Testis (tissue), 2 donors: ENCODE measurements at regions not wholly inside any gene's neighbourhood (a gene's known extent, or its start where the extent isn't known, plus 50 kb on each side); places are given as distances from the start of the nearest gene placed in this dataset.

ENCODE experiments used
- POLR2A ChIP-seq: fragments of 450-650 bp; IDR thresholded peaks from one replicate; pipeline ENCODE4 v1.6.1; 2017; ENCODE audit warnings: antibody characterized with exemption, mild to moderate bottlenecking, moderate library complexity
- TF ChIP-seq, protein P1 (sequence below), 3 experiments: fragments of 450-650 bp in 2 of 3; fragments of 200-600 bp in 1 of 3; sonication (generic) in 1 of 3; IDR thresholded peaks; one replicate each; pipeline ENCODE4 v1.5.1; 2016 to 2019; ENCODE audit warnings: antibody characterized with exemption in 3 of 3, mild to moderate bottlenecking in 2 of 3, moderate library complexity in 1 of 3

DNA sequence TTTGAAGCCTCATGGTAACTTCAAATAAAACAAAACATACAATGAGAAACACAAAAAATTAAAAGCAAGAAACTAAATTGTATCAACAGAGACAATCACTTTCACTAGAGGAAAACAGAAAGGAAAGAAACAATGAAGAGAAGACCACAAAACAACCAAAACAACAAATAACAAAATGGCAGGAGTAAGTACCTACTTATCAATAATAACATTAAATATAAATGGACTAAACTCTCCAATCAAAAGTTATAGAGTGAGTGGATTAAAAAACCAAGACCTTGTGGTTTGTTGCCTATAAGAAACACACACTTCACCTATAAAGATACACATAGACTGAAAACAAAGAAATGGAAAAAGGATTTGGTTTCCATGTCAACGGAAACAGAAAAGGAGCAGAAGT, 830.1 kb upstream of the TMEFF2 start:
- TF ChIP-seq POLR2A = no peak
- TF ChIP-seq, protein P1, sequence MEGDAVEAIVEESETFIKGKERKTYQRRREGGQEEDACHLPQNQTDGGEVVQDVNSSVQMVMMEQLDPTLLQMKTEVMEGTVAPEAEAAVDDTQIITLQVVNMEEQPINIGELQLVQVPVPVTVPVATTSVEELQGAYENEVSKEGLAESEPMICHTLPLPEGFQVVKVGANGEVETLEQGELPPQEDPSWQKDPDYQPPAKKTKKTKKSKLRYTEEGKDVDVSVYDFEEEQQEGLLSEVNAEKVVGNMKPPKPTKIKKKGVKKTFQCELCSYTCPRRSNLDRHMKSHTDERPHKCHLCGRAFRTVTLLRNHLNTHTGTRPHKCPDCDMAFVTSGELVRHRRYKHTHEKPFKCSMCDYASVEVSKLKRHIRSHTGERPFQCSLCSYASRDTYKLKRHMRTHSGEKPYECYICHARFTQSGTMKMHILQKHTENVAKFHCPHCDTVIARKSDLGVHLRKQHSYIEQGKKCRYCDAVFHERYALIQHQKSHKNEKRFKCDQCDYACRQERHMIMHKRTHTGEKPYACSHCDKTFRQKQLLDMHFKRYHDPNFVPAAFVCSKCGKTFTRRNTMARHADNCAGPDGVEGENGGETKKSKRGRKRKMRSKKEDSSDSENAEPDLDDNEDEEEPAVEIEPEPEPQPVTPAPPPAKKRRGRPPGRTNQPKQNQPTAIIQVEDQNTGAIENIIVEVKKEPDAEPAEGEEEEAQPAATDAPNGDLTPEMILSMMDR (IDR thresholded peaks at IDR 0.05) = no peak
